ENCODE measurements at regions not wholly inside any gene's neighbourhood (a gene's known extent, or its start where the extent isn't known, plus 50 kb on each side); places are given as distances from the start of the nearest gene placed in this dataset.

- no peak for DNase-seq
- H3K4me3 ChIP-seq, result no peak overlapping the region
- H3K9me3 ChIP-seq, result no peaks in the 10 kb centered on the region
- TF ChIP-seq CTCF (IDR thresholded peaks at IDR 0.05), result no peak
- H3K27ac ChIP-seq, result no peak overlapping the region
- peaks cover 0 to 11% (median 0%) of the 10 kb centered on the region in 4 donors for H3K4me1 ChIP-seq
- H3K27me3 ChIP-seq, result no peaks in the 10 kb centered on the region
- intact Hi-C loops (cut with DNase I; ENCODE audit: low total_unique reads), result no loop called here
- H3K36me3 ChIP-seq, result no peaks in the 10 kb centered on the region
Measured at GRCh38 chr2:226116346-226116745, 683.3 kb downstream of the IRS1 start.

- no peak for TF ChIP-seq CTCF (IDR thresholded peaks at IDR 0.05)
- no peak overlapping the region for H3K27ac ChIP-seq
- peaks cover 0 to 11% (median 0%) of the 10 kb centered on the region in 4 donors for H3K4me1 ChIP-seq
- H3K9me3 ChIP-seq, result no peaks in the 10 kb centered on the region
- DNase-seq, result no peak
- no peak overlapping the region for H3K4me3 ChIP-seq
- no peaks in the 10 kb centered on the region for H3K27me3 ChIP-seq
- intact Hi-C loops (cut with DNase I; ENCODE audit: low total_unique reads), result no loop called here
- H3K36me3 ChIP-seq, result no peaks in the 10 kb centered on the region
Measured at GRCh38 chr2:226115832-226116200, 683.8 kb downstream of the IRS1 start.

GRCh38 chr2:226115102-226115831 is 684.4 kb downstream of the IRS1 start:
- Histone ChIP-seq H3K27me3 (no peaks in the 10 kb centered on the region), H3K9me3 (no peaks in the 10 kb centered on the region), H3K27ac (no peak overlapping the region), H3K4me1 (peaks cover 0 to 11% (median 0%) of the 10 kb centered on the region in 4 donors), H3K4me3 (no peak overlapping the region), H3K36me3 (no peaks in the 10 kb centered on the region)
- no peak for TF ChIP-seq CTCF (IDR thresholded peaks at IDR 0.05)
- DNase-seq, result no peak
- intact Hi-C loops (cut with DNase I; ENCODE audit: low total_unique reads), result no loop called here

GRCh38 chr2:226114436-226114835 is 685.2 kb downstream of the IRS1 start:
- TF ChIP-seq CTCF (IDR thresholded peaks at IDR 0.05), result no peak
- H3K4me1 ChIP-seq, result peaks cover 0 to 11% (median 0%) of the 10 kb centered on the region in 4 donors
- H3K4me3 ChIP-seq, result no peak overlapping the region
- intact Hi-C loops (cut with DNase I; ENCODE audit: low total_unique reads), result no loop called here
- no peaks in the 10 kb centered on the region for H3K36me3 ChIP-seq
- no peaks in the 10 kb centered on the region for H3K9me3 ChIP-seq
- no peak overlapping the region for H3K27ac ChIP-seq
- no peak for DNase-seq
- no peaks in the 10 kb centered on the region for H3K27me3 ChIP-seq

GRCh38 chr2:226098861-226099745 is 699.6 kb downstream of the NYAP2 start:
- no peak for DNase-seq
- H3K36me3 ChIP-seq, result no peaks in the 10 kb centered on the region
- no peak for TF ChIP-seq CTCF (IDR thresholded peaks at IDR 0.05)
- intact Hi-C loops (cut with DNase I; ENCODE audit: low total_unique reads), result no loop called here
- H3K27ac ChIP-seq, result no peak overlapping the region
- H3K4me3 ChIP-seq, result no peak overlapping the region
- H3K9me3 ChIP-seq, result no peaks in the 10 kb centered on the region
- H3K27me3 ChIP-seq, result no peaks in the 10 kb centered on the region
- no peaks in the 10 kb centered on the region for H3K4me1 ChIP-seq
